ENCODE measurements at regions not wholly inside any gene's neighbourhood (a gene's known extent, or its start where the extent isn't known, plus 50 kb on each side); places are given as distances from the start of the nearest gene placed in this dataset.
"Not testable (repeated sequence)": the region's sequence is repeated elsewhere in the genome, so short reads cannot be mapped to it uniquely, and the experiment has no call there.

DNA sequence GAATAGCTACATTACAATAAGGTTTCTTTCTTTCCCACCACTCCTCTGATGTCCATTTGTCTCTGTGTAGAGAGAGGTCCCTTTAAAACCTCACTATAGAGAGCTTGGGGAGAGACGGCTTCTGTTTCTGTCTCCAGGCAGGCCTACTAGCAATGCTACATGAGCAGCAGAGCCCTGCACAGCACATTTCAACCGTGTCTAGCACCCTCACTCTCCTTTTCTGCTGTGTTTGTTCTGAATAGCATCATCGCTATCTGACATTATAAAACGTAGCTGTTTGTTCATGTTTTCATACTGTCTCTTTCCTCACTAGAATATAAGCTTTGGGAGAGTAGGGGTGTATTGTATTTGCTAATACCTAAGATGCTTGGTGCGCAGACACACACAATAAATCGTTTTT is 487.8 kb upstream of the DPP6 start:
- no peak for DNase-seq

DNA sequence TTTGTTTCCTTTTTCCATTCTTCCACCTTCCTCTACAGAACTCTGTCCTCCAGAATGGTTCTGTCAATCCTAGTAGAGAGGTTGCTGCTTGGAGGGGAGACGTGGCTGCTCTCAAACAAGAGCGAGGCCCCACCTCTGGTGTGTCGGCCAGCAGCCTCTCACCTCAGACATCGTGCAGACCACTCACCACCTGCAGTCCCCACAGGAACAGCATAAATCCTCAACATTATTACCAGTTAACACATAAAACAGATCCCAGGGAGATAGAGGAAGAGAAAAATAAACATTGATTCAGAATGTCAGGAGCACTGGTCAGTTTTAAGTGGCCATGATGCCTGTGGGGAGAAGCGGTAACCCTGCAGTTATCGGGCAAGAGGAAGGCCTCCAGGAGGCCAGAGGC is 485.9 kb upstream of the DPP6 start:
- no peak for DNase-seq

DNA sequence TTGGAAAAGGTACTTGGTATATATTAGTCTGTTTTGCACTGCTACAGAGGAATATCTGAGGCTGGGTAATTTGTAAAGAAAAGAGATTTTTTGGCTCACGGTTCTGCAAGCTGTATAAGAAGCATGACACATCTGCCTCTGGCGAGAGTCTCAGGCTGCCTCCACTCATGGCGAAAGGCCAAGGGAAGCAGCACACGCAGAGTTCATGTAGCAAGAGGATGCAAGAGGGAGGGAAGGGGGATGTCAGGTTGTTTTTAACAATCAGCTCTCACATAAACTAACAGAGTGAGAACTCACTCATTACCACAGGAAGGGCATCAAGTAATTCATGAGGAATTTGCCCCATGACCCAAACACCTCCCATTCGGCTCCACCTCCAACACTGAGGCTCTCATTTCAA is 484.8 kb upstream of the DPP6 start:
- no peak for DNase-seq

DNA sequence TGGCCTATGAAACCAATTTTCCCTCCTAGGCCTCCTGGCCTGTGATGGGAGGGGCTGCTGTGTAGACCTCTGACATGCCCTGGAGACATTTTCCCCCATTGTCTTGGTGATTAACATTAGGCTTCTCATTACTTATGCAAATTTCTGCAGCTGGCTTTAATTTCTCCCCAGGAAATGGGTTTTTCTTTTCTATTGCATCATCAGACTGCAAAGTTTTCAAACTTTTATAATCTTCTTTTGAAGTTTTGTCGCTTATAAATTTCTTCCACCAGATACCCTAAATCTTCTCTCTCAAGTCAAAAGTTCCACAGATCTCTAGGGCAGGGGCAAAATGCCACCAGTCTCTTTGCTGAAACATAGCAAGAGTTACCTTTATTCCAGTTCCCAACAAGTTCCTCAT is 482.7 kb upstream of the DPP6 start:
- DNase-seq, result not testable (repeated sequence)

DNA sequence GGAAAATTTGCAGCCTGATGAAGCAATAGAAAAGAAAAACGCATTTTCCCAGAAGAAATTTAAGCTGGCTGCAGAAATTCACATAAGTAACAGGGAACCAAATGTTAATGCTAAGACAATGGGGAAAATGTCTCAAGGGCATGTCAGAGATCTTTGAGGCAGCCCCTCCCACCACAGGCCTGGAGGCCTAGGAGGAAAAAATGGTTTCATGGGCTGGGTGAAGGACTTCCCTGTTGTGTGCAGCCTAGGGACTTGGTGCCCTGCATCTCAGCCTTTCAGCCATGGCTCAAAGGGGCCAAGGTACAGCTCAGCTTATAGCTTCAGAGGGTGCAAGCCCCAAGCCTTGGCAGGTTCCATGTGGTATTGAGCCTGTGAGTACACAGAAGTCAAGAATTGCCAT is 476.1 kb upstream of the DPP6 start:
- no peak for DNase-seq

DNA sequence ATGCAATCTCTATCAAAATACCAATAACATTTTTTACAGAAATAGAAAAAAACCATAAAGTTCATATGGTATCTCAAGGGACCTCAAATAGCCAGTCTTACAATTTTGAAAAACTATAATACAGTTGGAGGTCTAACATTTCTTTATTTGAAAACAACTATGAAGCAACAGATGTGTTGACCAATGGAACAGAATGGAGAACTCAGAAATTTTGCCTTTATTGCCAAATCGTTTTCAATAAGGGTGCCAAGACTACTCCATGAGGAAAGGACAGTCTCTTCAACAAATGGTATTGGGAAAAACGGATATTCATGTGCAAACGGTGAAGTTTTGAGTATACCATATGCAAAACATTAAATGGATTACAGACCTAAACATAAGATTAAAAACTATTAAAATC is 470.8 kb upstream of the DPP6 start:
- no peak for DNase-seq

DNA sequence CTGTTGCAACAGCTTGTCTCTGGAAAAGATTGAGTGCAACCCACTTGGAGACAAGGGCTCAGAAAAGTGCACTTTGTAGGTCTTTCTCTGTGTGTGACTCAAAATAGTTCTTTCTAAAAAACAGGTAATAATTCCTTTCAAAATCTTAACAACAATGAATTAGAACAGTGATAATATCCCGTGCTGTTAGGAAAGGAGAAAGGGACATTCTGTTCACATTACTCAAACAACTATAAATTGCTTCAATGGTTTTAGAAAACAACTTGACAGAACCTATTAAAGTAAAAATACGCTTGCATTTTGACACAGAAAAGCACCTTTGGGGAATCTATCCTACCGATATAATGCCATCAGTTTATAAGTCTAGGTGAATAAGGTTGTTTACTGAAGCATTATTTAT is 468.1 kb upstream of the DPP6 start:
- DNase-seq, result no peak

DNA sequence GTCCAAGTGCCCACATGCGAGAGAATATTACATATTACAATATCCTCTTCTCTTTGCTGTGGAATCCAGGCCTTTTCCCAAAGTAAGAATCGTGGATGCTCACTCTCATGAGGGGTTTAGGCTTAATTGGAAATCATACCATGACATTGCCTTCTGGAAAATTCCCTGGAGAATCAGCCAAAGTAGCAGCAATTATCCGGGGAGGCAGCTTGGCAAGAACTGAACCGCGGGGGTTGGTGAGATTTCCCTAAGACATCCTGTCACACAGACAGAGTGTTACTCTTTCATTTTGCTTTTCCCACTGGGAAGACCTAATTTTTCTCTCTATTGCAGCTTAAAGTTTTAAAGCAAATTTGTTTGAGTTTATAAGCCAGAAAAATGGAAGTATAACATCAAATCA is 463.6 kb upstream of the DPP6 start:
- DNase-seq, result no peak

DNA sequence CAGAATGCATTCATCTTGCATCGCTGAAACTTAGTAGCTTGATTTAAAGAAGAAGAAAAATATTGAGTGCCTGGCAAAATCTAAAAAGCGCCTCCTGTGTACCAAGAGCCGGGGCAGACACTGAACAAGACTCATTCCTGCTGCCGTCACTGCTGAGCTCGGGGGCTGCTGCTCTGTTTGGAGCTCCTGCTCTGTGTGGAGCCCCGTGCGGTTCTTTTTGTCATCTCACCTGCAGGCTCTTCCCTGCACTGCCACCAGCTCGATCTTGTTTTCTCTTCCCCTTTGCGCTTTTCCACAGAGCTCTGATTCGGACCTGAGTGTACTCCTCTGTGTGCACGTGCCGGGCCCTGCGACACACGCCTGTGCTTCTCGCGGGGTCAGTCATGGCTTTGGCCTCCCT is 462.1 kb upstream of the DPP6 start:
- DNase-seq, result no peak

DNA sequence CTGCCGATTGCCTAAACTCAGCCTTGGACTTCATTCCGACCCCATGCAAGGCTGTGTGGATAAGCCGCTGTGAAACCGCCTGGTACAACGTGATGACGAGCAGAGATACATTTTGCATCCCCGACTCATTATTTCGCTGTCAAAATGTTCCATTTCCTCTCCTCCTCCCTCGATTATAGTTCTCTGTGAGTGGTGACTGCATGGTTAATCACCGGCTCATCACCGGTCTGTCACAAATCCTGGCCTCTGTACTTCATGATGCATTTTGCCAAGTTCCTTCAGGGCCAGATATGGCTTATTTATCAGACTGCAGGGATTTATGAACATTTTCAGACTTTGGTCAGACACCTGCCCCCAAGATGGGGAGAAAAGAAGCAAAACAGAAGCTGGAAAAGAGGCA is 461.6 kb upstream of the DPP6 start:
- DNase-seq, result no peak

DNA sequence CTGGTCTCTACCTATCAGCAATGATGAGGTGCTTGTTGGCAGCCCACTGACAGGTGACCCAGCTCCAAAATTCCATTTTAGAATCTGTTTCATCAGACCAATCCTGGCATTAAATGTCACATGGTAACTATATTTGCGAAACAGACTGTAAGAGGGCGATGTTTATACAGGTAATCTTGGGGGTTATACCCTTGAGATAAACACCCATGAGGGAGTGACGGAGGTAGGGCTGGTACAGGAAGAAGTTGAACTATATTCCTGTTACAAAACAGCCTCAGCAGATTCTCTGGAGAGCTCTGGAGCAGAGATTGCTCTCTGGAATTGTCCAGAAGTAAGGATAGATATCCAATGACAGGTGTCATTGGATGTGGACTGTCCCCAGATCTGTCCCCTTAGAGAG is 444.8 kb upstream of the DPP6 start:
- no peak for DNase-seq

DNA sequence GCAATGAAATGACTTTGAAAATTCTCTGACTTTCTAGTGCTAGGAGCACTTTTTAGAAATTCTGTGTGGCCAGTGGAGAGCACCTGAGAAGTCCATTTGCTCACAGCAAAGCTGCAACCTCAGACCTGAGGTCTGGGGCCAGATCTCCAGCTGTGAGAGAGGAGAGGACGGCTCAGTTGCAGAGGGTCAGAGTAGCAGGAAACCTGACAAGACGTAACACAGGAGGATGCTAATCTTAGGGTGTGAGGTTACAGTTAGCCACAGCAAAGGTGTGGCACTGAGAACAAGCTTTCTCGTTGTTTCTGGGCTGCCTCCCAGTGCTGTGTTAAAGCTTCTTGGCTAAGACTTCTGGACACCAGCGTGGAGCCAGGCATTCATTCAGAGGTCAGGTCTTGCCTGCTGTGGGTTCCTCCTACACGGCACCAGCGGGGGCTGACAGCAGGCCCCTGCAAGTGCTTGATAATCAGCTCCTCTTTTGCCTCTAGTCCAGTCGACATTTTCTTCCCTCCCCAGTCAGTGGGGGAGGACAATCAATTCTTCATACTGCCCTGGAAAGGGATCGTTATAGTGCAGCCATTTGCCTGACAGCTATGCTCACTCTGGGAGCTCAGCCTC is 435.4 kb upstream of the DPP6 start:
- DNase-seq, result no peak

DNA sequence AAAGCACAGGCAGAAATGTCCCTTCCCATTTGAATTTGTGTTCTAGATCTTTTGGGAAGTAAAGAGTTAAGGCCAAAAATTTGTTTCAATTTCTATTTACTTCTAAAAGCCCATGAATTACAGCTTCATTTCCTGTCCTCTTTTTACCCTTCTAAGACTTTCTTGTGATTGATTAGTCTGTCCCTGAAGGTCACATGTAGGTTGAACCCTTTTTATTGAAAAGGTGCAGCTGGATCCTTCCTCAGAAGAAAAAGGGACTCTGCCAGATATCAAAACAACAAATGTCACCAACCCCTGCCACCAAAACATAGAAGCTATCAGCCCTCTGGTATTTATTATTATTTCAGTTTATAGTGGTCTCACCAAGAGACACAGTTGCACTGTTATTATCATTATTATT is 424.9 kb upstream of the DPP6 start:
- no peak for DNase-seq

DNA sequence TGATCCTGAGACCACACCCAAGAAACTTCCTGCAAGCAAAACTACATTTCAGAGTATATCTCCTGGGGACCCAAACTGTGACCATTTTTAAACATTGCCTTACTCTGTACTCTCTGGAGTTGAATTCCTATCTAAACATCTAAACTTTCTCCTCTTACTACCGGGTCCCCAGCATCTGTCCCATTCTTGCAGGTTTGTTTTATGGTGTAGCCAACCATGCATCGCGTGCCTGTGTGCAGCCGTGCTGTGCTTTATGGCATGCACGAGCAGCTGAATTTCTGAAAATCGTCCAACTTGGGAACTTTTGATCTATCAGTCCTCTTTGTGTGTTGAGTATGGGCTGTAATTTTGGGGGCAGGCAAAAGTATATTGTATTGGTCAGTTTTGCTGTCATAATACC is 423.8 kb upstream of the DPP6 start:
- DNase-seq, result no peak

DNA sequence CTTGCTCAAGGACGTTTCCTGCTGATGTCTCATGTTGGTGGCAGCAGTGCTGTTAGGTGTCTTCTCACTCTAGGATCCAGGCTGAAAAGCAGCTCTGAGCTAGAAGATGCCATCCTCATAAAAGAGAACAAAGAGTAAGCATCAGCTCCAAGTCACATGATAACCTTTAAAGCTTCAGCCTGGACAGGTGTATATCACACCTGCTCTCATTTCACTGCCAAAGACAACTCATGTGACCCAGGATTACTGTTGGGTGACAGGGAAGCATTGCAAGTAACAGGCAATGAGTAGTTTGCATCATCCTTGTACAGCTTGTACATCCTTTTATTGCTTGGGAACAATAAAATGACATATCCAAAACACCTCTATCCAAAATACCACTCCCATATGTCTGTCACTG is 423.4 kb upstream of the DPP6 start:
- DNase-seq, result no peak

DNA sequence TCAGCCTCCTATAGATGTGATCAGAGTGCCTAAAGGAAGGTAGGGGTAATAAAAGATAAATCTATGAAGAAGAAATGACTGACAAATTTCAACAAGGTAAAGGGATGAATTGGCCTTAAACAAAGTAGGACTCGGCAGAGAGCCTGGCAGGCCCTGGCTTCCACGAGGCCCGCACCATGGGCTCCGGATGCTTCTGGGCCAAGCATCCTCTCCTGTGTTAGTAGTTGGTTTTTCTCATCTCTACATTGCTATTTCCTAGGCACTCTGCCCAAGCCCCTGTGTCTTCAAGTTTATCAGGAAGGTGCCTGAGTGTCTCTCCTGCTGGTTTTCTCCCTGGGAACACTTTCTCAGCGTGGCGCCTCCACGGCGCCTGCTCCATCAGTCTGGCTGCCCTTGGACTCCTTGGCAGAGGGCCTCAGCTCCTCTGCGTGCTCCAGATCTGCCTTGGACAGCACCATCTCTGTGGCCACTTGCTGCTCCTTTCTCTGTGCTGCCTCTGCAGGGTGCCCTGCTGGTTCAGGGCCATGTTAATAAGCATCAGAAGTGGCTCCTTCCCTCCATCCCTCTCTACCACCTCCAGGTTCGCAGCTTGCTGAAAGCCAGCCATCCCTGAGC is 413.3 kb upstream of the DPP6 start:
- no peak for DNase-seq

DNA sequence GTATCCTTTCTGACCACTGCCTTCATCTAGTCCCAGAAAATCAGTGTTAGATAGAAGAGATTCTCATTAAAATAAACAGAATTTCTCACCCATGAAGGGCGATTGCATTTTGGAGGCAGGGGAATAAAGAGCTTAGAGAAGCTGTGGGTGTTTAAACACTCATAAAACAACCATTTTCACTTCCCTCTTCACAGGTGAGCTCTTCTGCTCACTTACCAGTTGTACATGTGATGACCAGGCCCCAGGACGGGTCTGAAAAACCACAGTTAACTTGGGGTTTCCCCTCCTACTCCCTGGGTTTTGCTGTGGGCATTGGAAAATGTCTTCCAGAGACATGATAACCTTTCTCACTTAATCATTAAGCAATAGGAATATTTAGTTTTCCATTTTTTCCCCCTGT is 411.6 kb upstream of the DPP6 start:
- no peak for DNase-seq

DNA sequence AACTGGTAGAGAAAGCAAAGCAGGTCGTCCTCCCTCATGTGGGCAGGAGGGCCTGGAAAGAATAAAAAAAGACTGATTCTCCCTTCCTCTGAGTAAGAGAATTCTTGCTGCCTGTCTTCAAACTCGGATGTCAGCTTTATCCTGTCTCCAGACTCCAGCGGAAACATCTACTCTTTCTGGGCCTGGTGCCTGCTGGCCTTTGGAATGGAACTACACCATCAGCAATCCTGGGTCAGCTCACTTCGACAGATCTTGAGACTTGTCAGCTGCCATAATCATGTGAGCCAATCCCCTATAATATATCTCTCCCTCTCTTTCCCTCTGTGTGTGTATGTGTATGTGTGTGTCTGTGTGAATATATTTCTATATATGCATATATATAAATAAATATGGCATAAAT is 411.0 kb upstream of the DPP6 start:
- DNase-seq, result no peak

DNA sequence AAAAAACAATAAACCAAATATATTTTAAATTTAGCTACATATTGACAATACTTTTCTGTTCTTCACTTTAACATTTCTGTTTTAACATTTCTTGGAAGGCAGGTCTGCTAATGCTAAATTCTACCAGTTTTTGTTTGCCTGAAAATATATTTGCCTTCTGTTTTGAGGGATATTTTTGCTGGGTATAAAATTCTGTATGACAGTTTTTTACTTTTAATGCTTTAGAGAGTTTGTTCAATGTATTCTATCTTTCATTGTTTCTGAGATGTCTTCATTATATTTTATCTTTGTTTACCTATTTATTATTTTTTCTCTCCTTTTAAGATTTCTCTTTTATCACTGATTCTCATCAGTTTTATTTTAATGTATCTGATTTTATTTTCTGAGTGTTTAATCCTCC is 409.2 kb upstream of the DPP6 start:
- DNase-seq, result no peak

DNA sequence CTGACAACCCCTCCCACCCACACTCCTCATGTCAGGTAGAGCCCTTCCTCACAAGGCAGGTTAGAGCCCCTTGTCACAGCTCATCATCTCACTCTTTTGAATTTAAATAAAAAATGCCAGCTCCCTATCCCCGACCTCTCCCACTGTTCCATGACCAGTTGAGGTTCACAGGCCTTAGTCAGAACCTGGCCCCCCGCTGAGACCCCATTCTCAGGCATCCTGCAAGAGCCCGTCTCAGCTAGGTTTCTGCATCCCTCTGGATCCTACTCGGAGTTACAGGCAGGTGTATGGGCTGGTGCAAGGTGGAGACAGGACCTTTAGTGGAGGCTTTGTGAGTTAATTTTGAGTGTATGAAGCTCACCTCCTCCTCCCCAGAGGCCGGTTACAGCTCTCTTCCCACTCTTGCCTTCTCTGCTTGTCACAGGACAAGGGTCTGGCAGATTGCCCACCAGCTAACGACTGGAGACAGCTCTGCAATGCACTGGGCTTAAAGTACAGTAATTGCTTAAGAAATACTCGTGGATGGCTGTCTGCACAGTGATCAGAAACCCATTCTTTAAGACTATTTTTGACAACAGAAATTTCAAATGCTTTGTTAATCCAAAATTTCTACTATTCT is 394.9 kb upstream of the DPP6 start:
- DNase-seq, result no peak

DNA sequence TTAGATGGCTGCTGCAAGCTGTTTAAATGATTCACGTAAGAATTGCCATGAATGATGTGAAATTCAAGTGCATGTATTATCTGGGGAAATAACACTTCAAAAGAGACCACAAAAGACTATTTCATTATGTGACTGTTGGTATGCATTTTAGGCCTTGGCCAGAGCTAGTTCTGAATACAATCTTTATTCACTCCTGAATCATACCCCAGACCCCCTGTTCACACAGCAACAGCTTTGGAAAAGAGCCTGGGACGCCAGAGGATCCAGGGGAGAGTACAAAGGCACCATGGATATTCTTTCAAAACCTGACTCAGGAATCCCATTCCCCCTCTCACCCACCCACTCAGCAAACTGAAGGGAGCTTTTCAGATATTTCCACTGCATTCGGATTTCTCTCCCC is 377.1 kb upstream of the DPP6 start:
- DNase-seq, result no peak

DNA sequence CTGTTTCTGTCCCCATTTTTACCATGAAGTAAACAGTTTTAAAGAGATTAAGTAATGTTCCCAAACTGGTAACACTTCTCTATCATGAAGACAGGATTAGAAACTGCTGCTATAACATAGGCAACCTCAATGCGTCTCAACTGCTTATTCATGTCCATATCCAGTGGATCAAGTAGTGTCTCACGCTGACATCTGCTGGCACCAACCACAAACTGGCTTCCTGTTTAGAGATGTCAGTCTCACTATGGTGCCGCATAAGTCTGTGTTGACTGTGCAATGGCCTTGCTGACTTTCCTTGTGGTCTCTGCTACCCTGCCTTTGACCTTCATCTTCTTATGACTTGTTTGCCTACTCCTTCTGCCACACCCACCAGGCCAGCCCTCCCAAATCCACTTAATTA is 369.6 kb upstream of the DPP6 start:
- DNase-seq, result no peak

DNA sequence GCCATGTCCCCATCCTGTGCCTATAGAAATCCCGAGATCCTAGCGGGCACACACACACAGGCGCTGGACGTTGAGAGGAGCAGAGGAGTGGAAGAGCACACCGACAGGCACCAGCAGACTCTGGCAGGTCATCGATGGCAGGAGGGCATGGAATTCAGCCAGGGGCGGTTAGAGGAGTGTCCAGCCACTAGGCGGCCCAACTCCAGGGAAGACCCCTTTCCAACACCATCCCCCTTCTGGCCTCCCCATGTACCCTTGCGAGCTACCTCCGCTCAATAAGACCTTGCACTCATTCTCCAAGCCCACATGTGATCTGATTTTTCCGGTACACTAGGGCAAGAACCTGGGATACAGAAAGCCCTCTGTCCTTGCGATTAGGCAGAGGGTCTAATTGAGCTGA is 356.0 kb upstream of the DPP6 start:
- no peak for DNase-seq

DNA sequence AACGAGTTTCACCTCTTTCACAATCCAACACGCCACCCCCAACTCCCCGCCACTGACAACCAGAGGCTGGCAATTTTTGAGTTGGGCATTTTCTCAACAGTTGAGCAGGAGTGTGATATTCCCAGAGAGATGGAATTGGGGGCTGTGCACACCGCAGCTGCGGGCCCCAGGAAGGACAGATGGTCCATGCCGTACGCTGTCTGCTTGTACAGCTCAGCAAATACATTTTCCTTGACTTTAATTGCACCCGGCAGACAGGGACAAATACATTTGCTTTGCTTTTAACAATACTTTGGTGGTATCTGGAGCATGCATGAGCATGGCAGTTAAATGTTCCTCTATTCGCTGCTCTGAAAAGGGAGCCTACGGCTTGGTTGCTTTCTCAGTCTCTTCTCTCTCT is 354.2 kb upstream of the DPP6 start:
- DNase-seq, result no peak

DNA sequence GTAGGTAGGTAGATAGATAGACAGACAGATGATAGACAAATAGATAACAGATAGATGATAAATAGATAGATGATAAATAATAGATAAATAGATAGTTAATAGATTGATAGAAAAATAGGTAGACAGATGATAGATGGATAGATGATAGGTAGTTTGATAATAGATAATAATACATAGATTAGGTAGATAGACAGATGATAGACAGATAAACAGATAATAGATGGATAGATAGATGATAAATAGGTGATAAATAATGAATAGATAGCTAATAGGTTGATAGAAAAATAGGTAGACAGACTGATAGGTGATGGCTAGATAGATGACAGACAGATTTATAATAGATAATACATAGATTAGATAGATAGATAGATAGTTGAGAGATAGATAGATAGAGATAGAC is 350.5 kb upstream of the DPP6 start:
- DNase-seq, result no peak

Data from stimulated activated CD8-positive, alpha-beta memory T cell treated with anti-CD3 and anti-CD28 coated beads, Interleukin-4, amount 100 ng/mL, for 48 hours (primary cell).